PFSK-1 (cell line): ENCODE measurements at regions not wholly inside any gene's neighbourhood (a gene's known extent, or its start where the extent isn't known, plus 50 kb on each side); places are given as distances from the start of the nearest gene placed in this dataset.

Experiments
- FOXP2 ChIP-seq: optimal IDR thresholded peaks from 2 replicates; pipeline ENCODE3; 2011; ENCODE audit warnings: borderline replicate concordance, control low read depth, inconsistent platforms; ENCODE audit not compliant: insufficient read depth; ENCODE audit errors: extremely low read length, extremely low read depth
- POLR2AphosphoS5 ChIP-seq: IDR thresholded peaks from 2 replicates; pipeline ENCODE4 v1.6.1; 2012; ENCODE audit warnings: low read depth, mild to moderate bottlenecking, control low read depth, low read length, moderate library complexity
- REST ChIP-seq, 2 experiments: IDR thresholded peaks; 2 replicates each; pipeline versions ENCODE4 v1.6.1 to v1.8.0; 2011 to 2012; ENCODE audit warnings: low read depth in 2 of 2, low read length in 2 of 2, control low read depth in 1 of 2, inconsistent platforms in 1 of 2, mild to moderate bottlenecking in 1 of 2, moderate library complexity in 1 of 2; ENCODE audit not compliant: insufficient read depth in 1 of 2
- SIN3A ChIP-seq: IDR thresholded peaks from 2 replicates; pipeline ENCODE4 v1.6.1; 2012; ENCODE audit warnings: mild to moderate bottlenecking, low read length, moderate library complexity, borderline replicate concordance; ENCODE audit not compliant: insufficient read depth
- TAF1 ChIP-seq: IDR thresholded peaks from 2 replicates; pipeline ENCODE4 v1.6.1; 2012; ENCODE audit warnings: low read length, control low read depth, borderline replicate concordance; ENCODE audit not compliant: insufficient read depth

- TF ChIP-seq POLR2AphosphoS5 (no peak), REST (IDR thresholded peaks at IDR 0.05; ENCODE audit: insufficient read depth in 1 of 2, low read depth in 2 of 2, low read length in 2 of 2) (no peak), FOXP2 (no peak), TAF1 (no peak), SIN3A (no peak)
These were observed 293.5 kb downstream of the MRPL39 start for GRCh38 chr21:25313829-25314228.

GRCh38 chr21:25307489-25307888 is 299.8 kb downstream of the MRPL39 start:
- TF ChIP-seq REST (IDR thresholded peaks at IDR 0.05; ENCODE audit: insufficient read depth in 1 of 2, low read depth in 2 of 2, low read length in 2 of 2) (no peak), FOXP2 (no peak), POLR2AphosphoS5 (no peak), TAF1 (no peak), SIN3A (no peak)

GRCh38 chr21:25304611-25305010 is 302.7 kb downstream of the MRPL39 start:
- no peak for TF ChIP-seq FOXP2
- TF ChIP-seq REST (IDR thresholded peaks at IDR 0.05; ENCODE audit: insufficient read depth in 1 of 2, low read depth in 2 of 2, low read length in 2 of 2): no peak
- TF ChIP-seq POLR2AphosphoS5: no peak
- no peak for TF ChIP-seq SIN3A
- TF ChIP-seq TAF1: no peak

GRCh38 chr21:25300632-25301031 is 306.6 kb downstream of the MRPL39 start:
- no peak for TF ChIP-seq REST (IDR thresholded peaks at IDR 0.05; ENCODE audit: insufficient read depth in 1 of 2, low read depth in 2 of 2, low read length in 2 of 2)
- no peak for TF ChIP-seq POLR2AphosphoS5
- no peak for TF ChIP-seq FOXP2
- TF ChIP-seq SIN3A: no peak
- TF ChIP-seq TAF1: no peak
